H1 (cell line): ENCODE measurements at regions not wholly inside any gene's neighbourhood (a gene's known extent, or its start where the extent isn't known, plus 50 kb on each side); places are given as distances from the start of the nearest gene placed in this dataset.

Experiments used
- EP300 ChIP-seq, 2 experiments: IDR thresholded peaks; 1 replicate in 1 of 2; 2 replicates in 1 of 2; pipeline ENCODE4 v1.6.1; 2011 to 2012; ENCODE audit warnings: low read depth in 2 of 2, low read length in 2 of 2, mild to moderate bottlenecking in 2 of 2, borderline replicate concordance in 1 of 2, inconsistent platforms in 1 of 2, moderate library complexity in 1 of 2
- TF ChIP-seq, protein P1 (sequence below), 3 experiments: IDR thresholded peaks; 1 replicate in 2 of 3; 2 replicates in 1 of 3; pipeline versions ENCODE4 v1.5.1 to v1.6.1; 2011; ENCODE audit warnings: low read length in 3 of 3, mild to moderate bottlenecking in 3 of 3, inconsistent platforms in 2 of 3, low read depth in 1 of 3, moderate library complexity in 1 of 3; ENCODE audit not compliant: insufficient read depth in 1 of 3; ENCODE audit errors: control extremely low read depth in 1 of 3

DNA sequence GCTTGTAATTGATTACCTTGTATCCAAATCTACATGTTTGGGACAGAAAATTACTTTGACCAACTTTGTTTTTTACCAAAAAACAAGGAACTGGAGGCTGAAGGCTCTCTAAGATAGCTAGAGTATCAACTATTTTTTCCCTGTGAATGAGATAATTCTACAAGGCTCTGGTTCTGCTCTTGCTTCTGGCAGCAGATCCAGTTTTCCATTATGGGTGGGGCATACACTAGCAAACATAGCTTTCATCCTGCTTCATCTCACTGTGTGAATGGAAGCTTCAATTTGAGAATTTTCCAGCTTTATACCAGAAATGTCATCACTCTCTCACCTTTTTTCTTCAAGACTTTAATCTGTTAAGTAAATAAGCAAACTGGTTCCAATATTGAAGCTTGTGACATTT is 249.7 kb downstream of the RPRM start:
- TF ChIP-seq, protein P1, sequence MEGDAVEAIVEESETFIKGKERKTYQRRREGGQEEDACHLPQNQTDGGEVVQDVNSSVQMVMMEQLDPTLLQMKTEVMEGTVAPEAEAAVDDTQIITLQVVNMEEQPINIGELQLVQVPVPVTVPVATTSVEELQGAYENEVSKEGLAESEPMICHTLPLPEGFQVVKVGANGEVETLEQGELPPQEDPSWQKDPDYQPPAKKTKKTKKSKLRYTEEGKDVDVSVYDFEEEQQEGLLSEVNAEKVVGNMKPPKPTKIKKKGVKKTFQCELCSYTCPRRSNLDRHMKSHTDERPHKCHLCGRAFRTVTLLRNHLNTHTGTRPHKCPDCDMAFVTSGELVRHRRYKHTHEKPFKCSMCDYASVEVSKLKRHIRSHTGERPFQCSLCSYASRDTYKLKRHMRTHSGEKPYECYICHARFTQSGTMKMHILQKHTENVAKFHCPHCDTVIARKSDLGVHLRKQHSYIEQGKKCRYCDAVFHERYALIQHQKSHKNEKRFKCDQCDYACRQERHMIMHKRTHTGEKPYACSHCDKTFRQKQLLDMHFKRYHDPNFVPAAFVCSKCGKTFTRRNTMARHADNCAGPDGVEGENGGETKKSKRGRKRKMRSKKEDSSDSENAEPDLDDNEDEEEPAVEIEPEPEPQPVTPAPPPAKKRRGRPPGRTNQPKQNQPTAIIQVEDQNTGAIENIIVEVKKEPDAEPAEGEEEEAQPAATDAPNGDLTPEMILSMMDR (IDR thresholded peaks at IDR 0.05; ENCODE audit: control extremely low read depth in 1 of 3, insufficient read depth in 1 of 3, low read depth in 1 of 3, low read length in 3 of 3), result no peak
- no peak for TF ChIP-seq EP300 (IDR thresholded peaks at IDR 0.05; ENCODE audit: borderline replicate concordance in 1 of 2, low read depth in 2 of 2, low read length in 2 of 2)
